Fibroblast of lung (primary cell): ENCODE measurements at regions not wholly inside any gene's neighbourhood (a gene's known extent, or its start where the extent isn't known, plus 50 kb on each side); places are given as distances from the start of the nearest gene placed in this dataset.

Experiments used
- CTCF ChIP-seq, 2 donors: IDR thresholded peaks in 1 of 2; conservative IDR thresholded peaks in 1 of 2; 1 replicate in 1 of 2; 2 replicates in 1 of 2; pipeline ENCODE4 v1.5.1; 2011 to 2012; ENCODE audit warnings: low read length in 2 of 2, control low read depth in 1 of 2, inconsistent platforms in 1 of 2, low read depth in 1 of 2, mild to moderate bottlenecking in 1 of 2
- EZH2 ChIP-seq: IDR thresholded peaks from 2 replicates; pipeline ENCODE4 v1.5.1; 2012; ENCODE audit warnings: low read length, control low read depth, mild to moderate bottlenecking; ENCODE audit errors: missing control alignments

DNA sequence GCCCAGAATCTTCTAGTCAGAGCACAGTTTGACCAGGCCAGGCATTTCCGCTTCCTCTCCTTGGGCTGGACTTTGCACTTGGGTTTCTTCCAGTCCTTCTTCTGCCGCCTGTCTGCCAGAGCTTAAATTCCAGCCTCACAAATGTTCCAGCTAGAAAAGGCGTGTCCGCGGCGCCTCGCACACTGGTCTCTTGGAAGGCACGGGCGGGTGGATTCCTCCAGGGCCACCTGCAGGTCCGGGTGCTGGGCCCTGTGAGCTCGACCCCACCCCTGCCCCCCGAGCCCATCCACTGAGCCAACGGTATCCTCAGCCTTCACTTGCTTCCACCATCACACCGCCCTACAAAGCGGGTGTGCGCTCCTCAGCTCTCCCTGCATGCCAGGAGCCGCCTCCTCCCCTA is 2026.5 kb downstream of the TP53TG3F start:
- TF ChIP-seq CTCF (conservative IDR thresholded peaks at IDR 0.05 in 1 of 2, IDR thresholded peaks at IDR 0.05 in 1 of 2; ENCODE audit: low read depth in 1 of 2, low read length in 2 of 2) (no peak), EZH2 (no peak)
